ENCODE measurements at regions not wholly inside any gene's neighbourhood (a gene's known extent, or its start where the extent isn't known, plus 50 kb on each side); places are given as distances from the start of the nearest gene placed in this dataset.
"Not testable (repeated sequence)": the region's sequence is repeated elsewhere in the genome, so short reads cannot be mapped to it uniquely, and the experiment has no call there.

DNA sequence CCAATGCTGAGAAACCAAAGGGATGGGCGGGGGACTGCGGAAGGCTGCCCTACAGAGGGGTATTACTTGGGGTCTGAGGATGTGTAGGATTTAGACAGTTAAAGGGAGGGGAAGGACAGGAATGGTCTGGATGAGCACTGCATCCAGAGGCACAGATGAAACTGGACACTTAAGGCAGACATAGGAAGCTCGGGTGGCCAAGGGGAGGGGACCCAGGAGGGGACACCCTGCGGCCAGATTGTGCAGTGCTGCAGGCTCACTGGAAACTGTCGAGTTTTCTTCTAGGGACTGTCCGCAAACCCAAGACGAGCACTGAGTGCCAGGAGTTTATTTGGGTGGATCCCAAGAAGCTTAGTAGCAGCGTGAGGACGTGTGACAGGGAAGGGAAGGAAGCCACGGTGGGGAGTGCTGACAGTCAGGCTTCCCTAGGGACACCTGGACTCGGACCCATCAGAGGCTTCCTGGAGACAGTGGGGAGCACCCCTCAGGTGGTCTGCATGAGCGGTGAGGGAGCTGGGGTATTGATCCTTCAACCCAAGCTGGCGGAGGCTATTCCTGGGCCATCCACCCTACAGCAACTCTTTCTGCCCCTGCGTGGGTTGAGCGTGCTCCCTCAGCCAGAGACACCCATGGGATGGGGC, 278.7 kb downstream of the FOXL1 start:
- Mint-ChIP-seq H3K27ac (no peak overlapping the region), H3K27me3 (ENCODE audit: low read depth in 3 of 3) (peaks cover 0 to 2% (median 0%) of the 10 kb centered on the region in 3 donors), H3K4me3 (no peak overlapping the region), H3K4me1 (no peaks in the 10 kb centered on the region), H3K9me3 (no peaks in the 10 kb centered on the region), H3K36me3 (no peaks in the 10 kb centered on the region)
- DNase-seq = no peak

- H3K4me1 Mint-ChIP-seq = no peaks in the 10 kb centered on the region
- no peak overlapping the region for H3K27ac Mint-ChIP-seq
- no peaks in the 10 kb centered on the region for H3K9me3 Mint-ChIP-seq
- peaks cover 0 to 2% (median 0%) of the 10 kb centered on the region in 3 donors for H3K27me3 Mint-ChIP-seq (ENCODE audit: low read depth in 3 of 3)
- no peak overlapping the region for H3K4me3 Mint-ChIP-seq
- H3K36me3 Mint-ChIP-seq = no peaks in the 10 kb centered on the region
- no peak for DNase-seq
Measured at GRCh38 chr16:86857807-86858206, 279.5 kb downstream of the FOXL1 start.

- no peaks in the 10 kb centered on the region for H3K36me3 Mint-ChIP-seq
- peaks cover 0 to 2% (median 0%) of the 10 kb centered on the region in 3 donors for H3K27me3 Mint-ChIP-seq (ENCODE audit: low read depth in 3 of 3)
Measured at GRCh38 chr16:86858501-86858900, 280.2 kb downstream of the FOXL1 start.

GRCh38 chr16:86861270-86861858, 283.0 kb downstream of the FOXL1 start:
- not testable (repeated sequence) for H3K27me3 Mint-ChIP-seq (ENCODE audit: low read depth in 3 of 3); H3K4me3 Mint-ChIP-seq

More at GRCh38 chr16:86858501-86858900, 280.2 kb downstream of the FOXL1 start:
- DNase-seq = no peak
- H3K4me3 Mint-ChIP-seq = no peak overlapping the region
- H3K4me1 Mint-ChIP-seq = no peaks in the 10 kb centered on the region
- no peak overlapping the region for H3K27ac Mint-ChIP-seq
- H3K9me3 Mint-ChIP-seq = no peaks in the 10 kb centered on the region

DNA sequence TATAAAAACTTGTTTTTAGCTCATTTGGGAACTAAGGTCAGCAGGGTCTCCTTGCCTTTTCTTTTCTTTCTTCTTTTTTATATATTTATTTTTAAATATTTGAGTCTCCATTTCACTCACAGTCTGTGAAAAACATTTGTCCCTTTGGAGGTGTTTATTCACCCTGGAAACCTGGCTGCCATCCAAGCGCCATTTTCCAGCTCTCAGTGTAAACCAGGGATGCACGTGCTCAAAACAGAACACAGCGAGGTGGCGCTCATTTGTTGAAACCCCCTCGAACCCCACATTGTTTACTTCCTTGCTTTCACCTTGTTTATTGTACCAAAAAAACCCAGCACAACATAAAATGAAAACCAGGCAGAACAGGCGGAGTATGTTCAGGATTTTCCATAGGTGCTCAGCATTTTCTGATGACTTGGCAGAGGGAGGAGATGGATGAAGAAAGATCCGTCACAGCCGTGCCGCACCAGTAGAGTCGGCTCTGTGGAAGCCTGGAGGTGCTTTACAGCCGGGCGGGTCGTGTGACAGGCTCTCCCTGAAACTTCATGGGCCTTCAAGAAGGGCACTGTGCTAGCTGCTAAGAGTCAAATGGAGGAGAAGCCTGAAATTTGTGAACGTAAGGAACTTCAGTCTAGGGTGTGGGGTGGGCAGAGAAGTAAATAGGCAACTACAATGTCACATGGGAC, 284.4 kb downstream of the FOXL1 start:
- Mint-ChIP-seq H3K27me3 (ENCODE audit: low read depth in 3 of 3) (peaks cover 0 to 4% (median 0%) of the 10 kb centered on the region in 3 donors), H3K4me1 (no peaks in the 10 kb centered on the region), H3K9me3 (no peaks in the 10 kb centered on the region), H3K27ac (no peak overlapping the region), H3K4me3 (no peak overlapping the region), H3K36me3 (no peaks in the 10 kb centered on the region)
- no peak for DNase-seq

More at GRCh38 chr16:86861270-86861858, 283.0 kb downstream of the FOXL1 start:
- DNase-seq, H3K4me1 Mint-ChIP-seq, H3K36me3 Mint-ChIP-seq, H3K27ac Mint-ChIP-seq, H3K9me3 Mint-ChIP-seq: not testable (repeated sequence)

DNA sequence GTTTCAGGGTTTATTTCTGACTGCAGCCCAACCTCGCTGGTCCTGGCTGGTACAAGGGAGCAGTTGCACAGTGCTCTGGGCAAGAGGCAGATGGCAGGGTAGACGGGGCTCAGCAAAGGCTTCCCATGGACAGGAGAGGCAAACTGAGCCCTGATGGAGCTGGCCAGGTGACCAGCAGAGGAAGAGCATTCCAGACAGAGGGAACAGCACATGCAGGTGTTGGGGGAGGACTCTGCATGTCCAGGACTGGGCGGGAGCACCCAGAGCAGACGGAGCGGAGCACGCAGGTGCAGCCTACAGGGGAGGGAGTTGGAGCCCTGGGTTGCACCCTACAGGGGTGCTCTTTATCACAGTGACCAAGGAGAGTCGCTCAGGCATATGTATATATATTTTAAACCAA, 285.3 kb downstream of the FOXL1 start:
- Mint-ChIP-seq H3K9me3 (no peaks in the 10 kb centered on the region), H3K27ac (no peak overlapping the region), H3K4me3 (no peak overlapping the region), H3K4me1 (no peaks in the 10 kb centered on the region), H3K27me3 (ENCODE audit: low read depth in 3 of 3) (peaks cover 0 to 4% (median 0%) of the 10 kb centered on the region in 3 donors), H3K36me3 (no peaks in the 10 kb centered on the region)
- no peak for DNase-seq

- Mint-ChIP-seq H3K4me1 (no peaks in the 10 kb centered on the region), H3K4me3 (no peak overlapping the region), H3K27ac (no peak overlapping the region), H3K27me3 (ENCODE audit: low read depth in 3 of 3) (peaks cover 0 to 4% (median 0%) of the 10 kb centered on the region in 3 donors), H3K36me3 (no peaks in the 10 kb centered on the region), H3K9me3 (no peaks in the 10 kb centered on the region)
- no peak for DNase-seq
Measured at GRCh38 chr16:86864586-86864985, 286.2 kb downstream of the FOXL1 start.

DNA sequence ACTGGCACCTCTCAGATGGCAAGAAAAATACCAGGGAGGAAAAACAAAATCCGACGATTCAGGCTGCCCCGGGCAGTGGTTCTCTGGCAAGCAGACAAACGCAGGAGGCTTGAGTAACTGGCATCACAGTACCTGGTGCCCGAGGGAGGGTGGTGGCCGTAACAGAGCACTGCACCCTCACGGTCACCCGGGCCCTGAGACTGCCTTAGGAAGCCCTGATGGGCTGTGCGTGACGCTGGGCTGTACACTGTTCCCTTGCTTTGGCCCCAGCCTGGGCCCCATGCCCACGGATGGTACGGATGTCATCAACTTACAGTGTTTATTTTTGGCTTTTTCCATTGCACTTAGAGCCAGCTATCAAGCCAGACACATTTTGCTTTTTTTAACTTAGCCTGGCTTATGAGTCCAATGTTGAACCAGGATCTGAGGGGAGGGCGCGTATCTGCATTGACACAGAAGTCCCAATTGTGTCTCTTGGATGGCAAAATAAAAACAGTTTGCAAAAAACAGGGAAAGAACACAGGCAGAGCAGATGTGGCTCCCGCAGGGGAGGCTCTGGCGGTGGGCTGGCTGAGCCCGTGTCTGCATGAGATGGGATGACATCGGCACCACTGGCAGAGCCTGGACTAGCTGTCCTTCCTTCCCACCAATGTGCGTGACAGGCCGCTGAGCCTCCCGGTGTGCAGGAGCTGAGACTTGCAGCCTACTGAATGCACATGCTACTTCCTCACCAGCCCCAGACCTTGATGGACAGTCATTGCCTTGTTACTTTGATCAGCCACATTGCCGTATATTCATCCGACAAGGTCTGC, 287.7 kb downstream of the FOXL1 start:
- Mint-ChIP-seq H3K36me3 (no peaks in the 10 kb centered on the region), H3K4me3 (no peak overlapping the region), H3K9me3 (no peaks in the 10 kb centered on the region), H3K27me3 (ENCODE audit: low read depth in 3 of 3) (peaks cover 0 to 4% (median 0%) of the 10 kb centered on the region in 3 donors), H3K27ac (no peak overlapping the region), H3K4me1 (no peaks in the 10 kb centered on the region)
- DNase-seq = no peak

- peaks cover 0 to 4% (median 2%) of the 10 kb centered on the region in 3 donors for H3K27me3 Mint-ChIP-seq (ENCODE audit: low read depth in 3 of 3)
- no peak overlapping the region for H3K4me3 Mint-ChIP-seq
- no peaks in the 10 kb centered on the region for H3K36me3 Mint-ChIP-seq
- no peak overlapping the region for H3K27ac Mint-ChIP-seq
- no peaks in the 10 kb centered on the region for H3K9me3 Mint-ChIP-seq
- H3K4me1 Mint-ChIP-seq = no peaks in the 10 kb centered on the region
- DNase-seq = no peak
Measured at GRCh38 chr16:86866986-86867722, 288.8 kb downstream of the FOXL1 start.

GRCh38 chr16:86868070-86868469, 289.7 kb downstream of the FOXL1 start:
- H3K27ac Mint-ChIP-seq = no peak overlapping the region
- H3K4me3 Mint-ChIP-seq = no peak overlapping the region
- no peak for DNase-seq
- no peaks in the 10 kb centered on the region for H3K36me3 Mint-ChIP-seq
- no peaks in the 10 kb centered on the region for H3K4me1 Mint-ChIP-seq
- peaks cover 0 to 4% (median 2%) of the 10 kb centered on the region in 3 donors for H3K27me3 Mint-ChIP-seq (ENCODE audit: low read depth in 3 of 3)
- no peaks in the 10 kb centered on the region for H3K9me3 Mint-ChIP-seq

GRCh38 chr16:86868786-86869185, 290.4 kb downstream of the FOXL1 start:
- Mint-ChIP-seq H3K36me3 (no peaks in the 10 kb centered on the region), H3K27me3 (ENCODE audit: low read depth in 3 of 3) (peaks cover 0 to 4% (median 2%) of the 10 kb centered on the region in 3 donors), H3K4me1 (no peaks in the 10 kb centered on the region), H3K9me3 (no peaks in the 10 kb centered on the region), H3K4me3 (no peak overlapping the region), H3K27ac (no peak overlapping the region)
- DNase-seq = no peak

DNA sequence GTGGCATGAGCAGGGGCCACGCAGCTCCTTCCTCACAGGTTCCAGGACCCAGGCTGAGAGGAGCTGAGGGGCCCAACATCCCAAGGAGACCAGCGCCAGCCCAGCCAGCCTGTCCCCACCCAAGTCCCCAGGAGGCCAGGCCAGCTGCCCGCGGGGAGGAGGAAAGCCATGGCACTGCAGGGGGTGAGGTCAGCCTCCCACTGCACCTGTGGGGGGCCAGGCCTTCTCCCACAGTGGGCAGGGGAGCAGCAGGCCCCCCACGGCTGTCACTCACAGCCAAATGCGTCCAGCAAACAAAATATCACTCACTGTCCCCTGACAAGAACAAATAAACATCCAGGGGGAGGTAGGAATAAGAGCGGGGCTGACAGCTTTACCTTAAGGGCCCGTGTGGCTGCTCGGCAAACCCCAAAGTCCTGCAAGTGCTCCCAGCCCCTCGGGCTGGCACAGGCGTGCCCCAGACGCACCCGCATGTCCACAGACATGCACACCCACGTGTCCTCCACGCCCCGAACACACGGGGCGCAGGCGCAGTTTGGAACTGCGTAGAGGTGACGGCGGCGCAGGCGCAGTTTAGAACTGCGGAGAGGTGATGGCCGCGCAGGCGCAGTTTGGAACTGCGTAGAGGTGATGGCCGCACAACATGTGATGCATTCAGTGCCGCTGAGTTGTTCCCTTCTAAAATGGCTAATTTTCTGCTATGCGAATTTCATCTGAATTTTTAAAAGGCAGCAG, 291.1 kb downstream of the FOXL1 start:
- H3K9me3 Mint-ChIP-seq = no peaks in the 10 kb centered on the region
- H3K36me3 Mint-ChIP-seq = no peaks in the 10 kb centered on the region
- H3K27ac Mint-ChIP-seq = no peak overlapping the region
- no peak overlapping the region for H3K4me3 Mint-ChIP-seq
- no peaks in the 10 kb centered on the region for H3K4me1 Mint-ChIP-seq
- H3K27me3 Mint-ChIP-seq (ENCODE audit: low read depth in 3 of 3) = peaks cover 2 to 7% (median 4%) of the 10 kb centered on the region in 3 donors
- no peak for DNase-seq

DNA sequence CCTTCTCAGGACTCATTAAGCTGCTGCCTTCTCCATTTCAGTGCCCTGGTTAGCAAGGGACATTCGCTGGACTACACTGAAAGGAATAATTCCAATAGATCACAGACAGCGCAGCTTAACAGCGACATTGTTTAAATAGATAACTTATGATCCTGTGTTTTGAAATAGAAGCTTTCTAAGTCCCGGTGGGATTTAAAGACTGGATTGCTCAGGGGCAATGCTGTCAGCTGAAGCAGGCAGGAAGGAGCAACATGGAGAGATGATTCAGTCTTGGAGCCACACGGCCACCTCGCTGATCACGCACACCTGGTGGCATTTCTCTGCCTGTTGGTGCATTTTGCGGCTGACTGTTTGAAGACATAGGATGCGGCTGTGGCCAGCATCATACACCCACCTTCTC, 292.0 kb downstream of the FOXL1 start:
- no peak overlapping the region for H3K4me3 Mint-ChIP-seq
- no peak for DNase-seq
- H3K27me3 Mint-ChIP-seq (ENCODE audit: low read depth in 3 of 3) = peaks cover 3 to 7% (median 6%) of the 10 kb centered on the region in 3 donors
- H3K9me3 Mint-ChIP-seq = no peaks in the 10 kb centered on the region
- no peaks in the 10 kb centered on the region for H3K4me1 Mint-ChIP-seq
- H3K36me3 Mint-ChIP-seq = no peaks in the 10 kb centered on the region
- no peak overlapping the region for H3K27ac Mint-ChIP-seq

Measured in immature natural killer cell (primary cell).